ENCODE measurements at regions not wholly inside any gene's neighbourhood (a gene's known extent, or its start where the extent isn't known, plus 50 kb on each side); places are given as distances from the start of the nearest gene placed in this dataset.
A peak's percentile ranks its signal among the peaks of the same experiment; 100 is the strongest.

DNA sequence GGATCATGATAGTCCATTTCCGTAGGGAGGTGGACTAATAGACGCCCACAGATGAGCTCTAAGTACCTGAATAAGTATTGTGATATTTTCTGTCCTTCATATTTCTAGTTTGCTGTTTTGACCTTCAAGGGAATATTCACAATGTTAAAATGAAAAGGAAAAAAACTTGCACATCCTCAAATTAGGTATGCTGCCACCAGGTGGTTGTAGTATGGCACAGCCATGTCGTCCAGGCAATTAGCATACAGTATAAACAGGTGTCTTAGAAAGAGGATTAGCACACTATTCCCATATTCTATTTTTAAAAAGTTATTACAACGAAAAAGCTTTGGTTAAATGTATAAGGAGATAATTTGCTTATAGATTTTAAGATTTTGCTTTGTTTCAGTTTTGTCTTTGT lies 802.0 kb downstream of the RPA4 start:
- H3K27ac ChIP-seq (ENCODE audit: low read depth, low read length, poor library complexity, severe bottlenecking), result no peak overlapping the region
- no peak overlapping the region for H3K9ac ChIP-seq (ENCODE audit: low read length)
- no peak overlapping the region for H3K4me2 ChIP-seq (ENCODE audit: low read length)
- no peaks in the 10 kb centered on the region for H3F3A ChIP-seq (ENCODE audit: insufficient read depth, low read length)
- TF ChIP-seq EZH2 (IDR thresholded peaks at IDR 0.05; ENCODE audit: borderline replicate concordance, low read length) (no peak), CTCF (IDR thresholded peaks at IDR 0.05; ENCODE audit: low read length) (peak; percentile 59)
- H3K9me3 ChIP-seq (ENCODE audit: low read length), result no peaks in the 10 kb centered on the region
- no peak overlapping the region for H2AFZ ChIP-seq (ENCODE audit: low read length)
- no peaks in the 10 kb centered on the region for H3K79me2 ChIP-seq (ENCODE audit: insufficient read depth, low read length)
- H4K20me1 ChIP-seq (ENCODE audit: insufficient read depth, low read length), result no peaks in the 10 kb centered on the region
- no peaks in the 10 kb centered on the region for H3K27me3 ChIP-seq (ENCODE audit: insufficient read depth, low read length)
- no peaks in the 10 kb centered on the region for H3K36me3 ChIP-seq (ENCODE audit: insufficient read depth, low read length)
- no peaks in the 10 kb centered on the region for H3K4me1 ChIP-seq (ENCODE audit: insufficient read depth, low read length, severe bottlenecking)
- H3K9me2 ChIP-seq (ENCODE audit: low read depth, low read length), result no peaks in the 10 kb centered on the region
- no peak overlapping the region for H3K4me3 ChIP-seq (ENCODE audit: low read depth, low read length, poor library complexity, severe bottlenecking)

- Histone ChIP-seq H3K27me3 (ENCODE audit: insufficient read depth, low read length) (no peaks in the 10 kb centered on the region), H3K4me2 (ENCODE audit: low read length) (no peak overlapping the region), H3F3A (ENCODE audit: insufficient read depth, low read length) (no peaks in the 10 kb centered on the region), H3K9ac (ENCODE audit: low read length) (no peak overlapping the region), H3K4me1 (ENCODE audit: insufficient read depth, low read length, severe bottlenecking) (no peaks in the 10 kb centered on the region), H3K9me2 (ENCODE audit: low read depth, low read length) (no peaks in the 10 kb centered on the region), H2AFZ (ENCODE audit: low read length) (no peak overlapping the region), H3K36me3 (ENCODE audit: insufficient read depth, low read length) (no peaks in the 10 kb centered on the region), H3K79me2 (ENCODE audit: insufficient read depth, low read length) (no peaks in the 10 kb centered on the region), H3K4me3 (ENCODE audit: low read depth, low read length, poor library complexity, severe bottlenecking) (no peak overlapping the region), H3K9me3 (ENCODE audit: low read length) (no peaks in the 10 kb centered on the region), H4K20me1 (ENCODE audit: insufficient read depth, low read length) (no peaks in the 10 kb centered on the region), H3K27ac (ENCODE audit: low read depth, low read length, poor library complexity, severe bottlenecking) (no peak overlapping the region)
- no peak for TF ChIP-seq CTCF (IDR thresholded peaks at IDR 0.05; ENCODE audit: low read length)
Observed at GRCh38 chrX:97691901-97692455, 808.3 kb downstream of the RPA4 start.

DNA sequence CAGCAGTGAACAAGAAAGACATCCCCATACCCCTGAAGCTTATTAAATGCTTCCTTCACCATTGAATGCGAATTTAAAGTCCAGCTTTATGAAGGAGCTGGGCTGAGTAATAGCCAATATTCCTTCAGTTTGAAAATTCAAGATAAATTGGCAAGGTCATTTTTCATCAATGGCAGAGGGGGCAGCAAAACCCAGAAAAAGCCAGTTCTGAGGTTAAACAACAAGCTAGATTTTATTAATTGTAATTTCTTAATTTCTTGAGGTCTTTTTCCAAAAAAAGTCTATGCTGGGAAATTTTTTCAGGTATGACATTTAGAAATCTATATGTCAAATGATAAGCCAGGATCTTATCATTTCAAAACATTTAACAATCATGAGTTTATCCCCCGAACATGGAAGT lies 808.9 kb downstream of the RPA4 start:
- no peak overlapping the region for H2AFZ ChIP-seq (ENCODE audit: low read length)
- H3K9me3 ChIP-seq (ENCODE audit: low read length), result no peaks in the 10 kb centered on the region
- no peak overlapping the region for H3K4me2 ChIP-seq (ENCODE audit: low read length)
- no peaks in the 10 kb centered on the region for H4K20me1 ChIP-seq (ENCODE audit: insufficient read depth, low read length)
- H3K9ac ChIP-seq (ENCODE audit: low read length), result no peak overlapping the region
- no peak for TF ChIP-seq EZH2 (IDR thresholded peaks at IDR 0.05; ENCODE audit: borderline replicate concordance, low read length)
- TF ChIP-seq CTCF (IDR thresholded peaks at IDR 0.05; ENCODE audit: low read length), result no peak
- no peaks in the 10 kb centered on the region for H3K36me3 ChIP-seq (ENCODE audit: insufficient read depth, low read length)
- H3K79me2 ChIP-seq (ENCODE audit: insufficient read depth, low read length), result no peaks in the 10 kb centered on the region
- no peaks in the 10 kb centered on the region for H3K9me2 ChIP-seq (ENCODE audit: low read depth, low read length)
- no peaks in the 10 kb centered on the region for H3K27me3 ChIP-seq (ENCODE audit: insufficient read depth, low read length)
- H3F3A ChIP-seq (ENCODE audit: insufficient read depth, low read length), result no peaks in the 10 kb centered on the region
- H3K27ac ChIP-seq (ENCODE audit: low read depth, low read length, poor library complexity, severe bottlenecking), result no peak overlapping the region
- H3K4me3 ChIP-seq (ENCODE audit: low read depth, low read length, poor library complexity, severe bottlenecking), result no peak overlapping the region
- no peaks in the 10 kb centered on the region for H3K4me1 ChIP-seq (ENCODE audit: insufficient read depth, low read length, severe bottlenecking)
